GM18858 (cell line): ENCODE measurements at regions not wholly inside any gene's neighbourhood (a gene's known extent, or its start where the extent isn't known, plus 50 kb on each side); places are given as distances from the start of the nearest gene placed in this dataset.
"Not testable (repeated sequence)": the region's sequence is repeated elsewhere in the genome, so short reads cannot be mapped to it uniquely, and the experiment has no call there.

ENCODE experiments used
- ATAC-seq: cut with Tn5 transposase; IDR thresholded peaks from one replicate; pipeline ENCODE4 v1.9.1; 2021; ENCODE audit not compliant: unreplicated experiment

GRCh38 chr6:153984811-153985210 is 54.2 kb upstream of the OPRM1 start:
- no peak for ATAC-seq

- no peak for ATAC-seq
Observed at GRCh38 chr6:153980171-153980570, 58.9 kb upstream of the OPRM1 start.

GRCh38 chr6:153978911-153979548 is 60.0 kb upstream of the OPRM1 start:
- not testable (repeated sequence) for ATAC-seq

GRCh38 chr6:153976921-153977693 is 61.9 kb upstream of the OPRM1 start:
- no peak for ATAC-seq

GRCh38 chr6:153966001-153966400 is 73.0 kb upstream of the OPRM1 start:
- ATAC-seq, result no peak

- no peak for ATAC-seq
Observed at GRCh38 chr6:153963352-153963751, 75.7 kb upstream of the OPRM1 start.

- ATAC-seq, result no peak
Observed at GRCh38 chr6:153962555-153962954, 76.5 kb upstream of the OPRM1 start.

- ATAC-seq, result no peak
Observed at GRCh38 chr6:153960741-153961140, 78.3 kb upstream of the OPRM1 start.

GRCh38 chr6:153960281-153960680 is 78.8 kb upstream of the OPRM1 start:
- ATAC-seq, result no peak

- ATAC-seq, result no peak
Observed at GRCh38 chr6:153959276-153959675, 79.8 kb upstream of the OPRM1 start.

- ATAC-seq, result no peak
Observed at GRCh38 chr6:153958860-153959259, 80.2 kb upstream of the OPRM1 start.

GRCh38 chr6:153957394-153957793 is 81.6 kb upstream of the OPRM1 start:
- ATAC-seq, result peak; percentile 94

- ATAC-seq, result no peak
Observed at GRCh38 chr6:153956808-153957207, 82.2 kb upstream of the OPRM1 start.

- no peak for ATAC-seq
Observed at GRCh38 chr6:153949616-153950015, 89.4 kb upstream of the OPRM1 start.

- ATAC-seq, result peak; percentile 50
Observed at GRCh38 chr6:153947808-153948447, 91.1 kb upstream of the OPRM1 start.

GRCh38 chr6:153944201-153944600 is 94.8 kb upstream of the OPRM1 start:
- ATAC-seq, result no peak

- peak; percentile 61 for ATAC-seq
Observed at GRCh38 chr6:153942361-153942760, 96.7 kb upstream of the OPRM1 start.

GRCh38 chr6:153941768-153942167 is 97.3 kb upstream of the OPRM1 start:
- no peak for ATAC-seq

- ATAC-seq, result no peak
Observed at GRCh38 chr6:153938876-153939275, 100.2 kb upstream of the OPRM1 start.

GRCh38 chr6:153931431-153931830 is 107.6 kb upstream of the OPRM1 start:
- ATAC-seq, result no peak

GRCh38 chr6:153927867-153928266 is 111.2 kb upstream of the OPRM1 start:
- ATAC-seq, result no peak
